Dedifferentiated amniotic fluid mesenchymal stem cell (primary cell): ENCODE measurements at regions not wholly inside any gene's neighbourhood (a gene's known extent, or its start where the extent isn't known, plus 50 kb on each side); places are given as distances from the start of the nearest gene placed in this dataset.
"Not testable (repeated sequence)": the region's sequence is repeated elsewhere in the genome, so short reads cannot be mapped to it uniquely, and the experiment has no call there.

Source experiments
- DNase-seq: peaks from one replicate; pipeline ENCODE4 v3.0.0-alpha.2; 2016; ENCODE audit errors: extremely low spot score

DNA sequence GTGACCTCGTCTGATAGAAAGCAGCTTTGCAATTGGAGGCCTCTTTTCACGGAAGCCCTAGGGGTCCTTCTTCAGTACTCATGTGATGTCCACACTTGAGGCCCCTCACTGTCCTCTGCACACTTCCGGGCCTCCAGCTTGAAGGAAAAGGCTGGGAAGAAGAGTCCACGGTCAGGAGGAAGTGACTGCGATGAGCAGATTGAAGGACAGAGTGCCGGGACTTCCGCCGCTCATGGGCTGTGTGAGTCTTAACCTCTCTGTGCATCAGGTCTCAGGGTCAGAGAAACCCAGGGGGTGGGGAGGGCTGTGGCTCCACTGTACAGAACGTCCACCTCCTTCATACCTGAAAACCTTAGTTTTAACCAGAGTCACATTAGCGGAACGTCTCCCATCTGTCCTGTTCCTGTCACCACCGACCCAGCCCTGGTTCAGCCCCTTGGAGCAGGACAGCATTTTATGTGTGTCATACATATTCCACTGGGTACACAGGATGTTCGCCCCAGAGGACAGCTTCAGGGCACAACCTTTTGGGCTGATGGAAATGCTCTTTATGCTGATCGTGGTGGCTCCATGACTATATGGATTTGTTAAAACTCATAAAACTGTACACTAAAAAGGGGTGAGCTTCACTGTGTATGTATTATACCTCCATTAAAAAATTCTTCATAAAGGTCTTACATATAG is 51.0 kb upstream of the SORCS2 start:
- no peak for DNase-seq

DNA sequence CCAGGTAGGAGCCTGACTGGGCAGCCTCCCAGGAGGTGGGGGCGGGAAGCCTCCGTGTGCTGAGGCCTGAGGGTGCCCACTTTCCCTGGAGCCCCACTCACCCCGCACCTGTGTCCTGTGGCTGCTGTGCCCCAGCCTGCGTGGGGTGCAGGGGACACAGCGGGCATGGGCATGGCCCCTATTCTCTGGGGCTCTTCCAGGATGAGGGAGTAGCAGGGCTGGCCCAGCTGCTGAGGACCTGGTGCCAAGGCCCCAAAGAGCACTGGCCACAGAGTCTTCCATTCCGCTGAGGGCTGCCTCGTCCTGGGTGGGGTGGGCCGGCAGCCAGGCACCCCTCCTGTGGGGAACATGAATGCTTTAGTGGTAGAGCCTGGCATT is 51.7 kb upstream of the SORCS2 start:
- no peak for DNase-seq

DNA sequence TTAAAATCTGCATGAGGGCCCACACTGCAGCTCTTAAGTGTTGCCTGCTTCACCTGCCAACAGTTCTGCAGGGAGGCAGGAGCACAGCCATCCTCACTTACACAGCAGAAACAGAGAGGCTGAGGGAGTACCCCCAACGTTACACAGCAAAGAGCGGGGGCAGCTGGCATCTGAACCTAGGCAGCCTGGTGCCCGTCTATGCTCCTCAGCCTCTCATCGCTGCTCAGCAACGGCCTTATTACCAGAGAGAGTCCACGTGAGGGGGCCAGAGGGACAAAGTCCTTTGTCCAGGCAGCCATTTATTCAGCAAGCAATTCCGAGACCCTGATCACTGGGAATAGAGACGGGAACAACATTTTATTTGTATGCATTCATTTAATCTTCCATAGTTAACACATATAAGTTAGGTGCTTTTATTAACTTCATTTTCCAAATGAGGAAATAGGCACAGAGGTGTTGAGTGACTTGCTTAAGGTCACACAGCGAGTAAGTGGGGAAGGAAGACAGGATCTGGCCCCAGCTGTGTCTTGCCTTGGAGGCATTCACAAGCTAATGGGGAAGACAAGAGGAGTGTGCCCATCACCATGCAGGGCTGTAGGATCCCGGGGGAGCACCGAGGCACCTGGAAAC is 52.2 kb upstream of the SORCS2 start:
- no peak for DNase-seq

DNA sequence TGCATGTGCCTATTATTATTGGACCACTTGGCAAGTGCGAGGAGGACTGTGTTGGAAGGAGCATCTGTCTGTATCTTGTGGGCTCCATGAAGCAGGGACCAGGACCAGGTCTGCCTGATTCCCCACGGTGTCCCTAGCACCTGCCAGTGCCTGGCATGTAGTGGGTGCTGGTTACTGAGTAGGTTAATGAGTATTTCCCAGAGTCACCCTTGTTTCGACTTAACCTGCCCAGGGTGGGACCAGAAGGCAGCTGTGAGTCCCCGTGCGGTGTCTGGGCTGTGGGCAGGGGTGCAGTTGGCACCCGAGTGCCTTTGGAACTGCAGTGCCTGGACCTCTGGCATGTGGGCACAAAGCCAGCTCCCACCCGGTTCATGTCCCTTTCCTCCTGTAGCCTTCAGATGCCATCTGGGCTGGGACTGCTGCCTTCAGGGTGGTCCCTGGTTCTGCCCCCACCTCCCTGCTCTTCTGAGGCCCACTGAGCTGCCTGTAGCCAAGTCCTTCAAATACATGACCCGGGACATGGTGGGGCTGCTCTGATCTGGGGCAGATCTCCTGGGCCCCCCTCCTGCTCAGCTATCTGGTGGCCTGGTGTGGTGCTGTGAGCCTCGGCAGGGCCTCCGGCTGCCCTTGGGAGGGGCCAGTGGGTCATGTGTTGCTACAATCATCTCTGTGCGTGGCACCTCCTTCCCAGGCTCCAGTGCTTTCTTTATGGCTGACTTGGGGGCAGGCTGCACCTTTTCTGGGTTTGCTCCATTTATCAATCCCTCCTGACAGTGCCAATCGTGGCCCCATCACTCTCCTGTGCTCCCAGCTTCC is 53.0 kb upstream of the SORCS2 start:
- no peak for DNase-seq

DNA sequence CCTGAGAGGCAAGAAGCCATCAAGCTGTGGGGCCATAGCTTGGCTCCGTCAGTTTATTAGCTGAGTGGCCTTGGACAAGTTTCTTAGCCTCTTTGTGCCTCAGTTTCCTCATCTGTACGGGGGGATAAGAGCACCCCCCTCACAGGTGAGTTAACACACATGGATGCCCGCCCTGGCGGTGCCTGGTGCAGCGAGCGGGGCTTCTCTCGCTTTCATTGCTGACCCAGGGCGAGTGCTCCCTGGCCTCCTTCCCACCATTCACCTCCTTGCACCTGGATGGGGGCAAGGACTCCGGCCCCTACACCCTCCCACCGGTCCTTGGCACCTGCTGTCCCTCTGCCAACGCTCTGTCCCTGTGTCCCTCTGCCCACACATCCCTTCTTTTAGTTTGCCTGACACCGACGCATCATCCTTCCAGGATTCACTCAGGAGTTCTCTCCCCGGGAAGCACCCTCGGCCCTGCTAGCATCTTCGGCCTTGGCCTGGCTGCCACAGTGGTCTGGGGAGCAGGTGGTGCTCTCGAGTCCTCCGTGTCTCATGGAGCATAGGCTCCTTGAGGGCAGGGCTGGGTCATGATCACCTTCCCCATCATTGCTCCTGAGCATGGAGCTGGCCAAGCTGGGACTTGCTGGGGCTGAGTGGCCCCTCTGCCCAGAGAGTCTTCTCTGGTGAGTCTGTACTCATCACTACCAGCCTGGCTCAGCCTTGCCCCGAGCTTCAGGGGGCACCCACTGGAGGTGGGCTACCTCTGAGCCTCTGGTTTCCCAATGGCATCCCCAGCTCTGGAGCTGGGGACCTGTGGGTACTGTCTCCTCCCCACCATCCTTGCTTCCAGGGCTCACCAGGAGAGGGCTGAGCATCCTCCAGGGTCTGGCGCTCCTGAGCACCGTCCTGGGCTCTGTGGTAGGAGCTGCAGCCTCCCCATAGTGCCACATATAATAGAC is 53.8 kb upstream of the SORCS2 start:
- DNase-seq, result no peak

DNA sequence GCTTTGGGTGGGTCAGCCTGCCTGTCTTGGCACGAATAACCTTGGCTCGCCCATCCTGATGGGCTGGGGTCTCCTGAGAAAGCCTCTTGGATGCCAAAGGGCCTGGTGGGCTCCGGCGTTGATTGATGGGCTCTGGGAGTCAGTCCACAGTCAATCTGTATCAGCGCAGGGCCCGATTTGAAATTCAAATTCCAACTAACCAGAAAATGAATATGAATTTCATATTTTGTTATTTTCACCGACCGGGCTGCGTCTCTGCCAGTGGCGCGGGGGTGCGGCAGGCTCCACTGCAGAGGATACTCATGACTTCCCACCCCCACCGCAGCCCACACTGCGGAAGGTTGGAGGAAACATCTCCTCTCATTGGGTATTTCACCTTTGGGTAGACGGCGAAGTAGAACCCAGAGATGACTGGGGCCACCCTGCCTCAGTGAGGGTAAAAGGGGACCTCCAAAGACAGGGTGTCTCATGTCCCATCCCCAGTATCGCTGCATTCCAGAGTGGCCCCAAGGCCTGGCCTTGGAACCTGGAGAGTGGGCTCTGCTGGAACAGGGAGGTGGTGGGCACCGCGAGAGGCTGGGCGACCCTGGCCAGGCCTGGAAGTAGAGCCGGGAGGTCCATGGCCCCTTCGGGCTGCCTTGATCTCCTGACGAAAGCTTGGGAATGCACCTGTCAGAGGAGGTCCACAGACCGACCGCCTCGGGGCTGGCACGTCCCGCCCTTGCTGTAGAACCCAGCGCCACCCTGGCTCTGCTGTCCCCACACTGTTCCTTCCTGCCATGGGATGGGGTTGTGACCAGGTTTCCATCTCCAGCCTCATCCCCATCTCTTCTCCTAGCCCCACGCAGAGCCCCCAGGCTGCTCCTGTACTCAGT is 54.8 kb upstream of the SORCS2 start:
- no peak for DNase-seq

DNA sequence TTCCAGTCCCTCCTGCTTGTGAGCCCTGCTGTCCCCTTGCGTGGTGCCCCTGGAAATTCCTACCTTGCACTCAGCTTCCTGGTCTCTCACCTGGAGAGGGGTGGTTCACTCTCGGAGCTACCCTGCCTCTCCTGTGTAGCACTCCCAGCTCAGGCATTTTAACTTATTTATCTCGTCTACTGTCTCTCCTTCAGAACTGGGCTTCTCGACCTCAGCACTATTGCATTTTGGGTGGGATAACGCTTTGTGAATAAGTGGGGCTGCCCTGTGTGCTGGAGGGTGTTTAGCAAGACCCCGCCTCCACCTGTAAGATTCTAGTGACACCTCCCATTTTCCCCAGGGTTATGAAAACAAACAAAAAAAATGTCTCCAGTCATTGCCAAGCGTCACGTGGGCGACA is 56.0 kb upstream of the SORCS2 start:
- DNase-seq, result no peak

DNA sequence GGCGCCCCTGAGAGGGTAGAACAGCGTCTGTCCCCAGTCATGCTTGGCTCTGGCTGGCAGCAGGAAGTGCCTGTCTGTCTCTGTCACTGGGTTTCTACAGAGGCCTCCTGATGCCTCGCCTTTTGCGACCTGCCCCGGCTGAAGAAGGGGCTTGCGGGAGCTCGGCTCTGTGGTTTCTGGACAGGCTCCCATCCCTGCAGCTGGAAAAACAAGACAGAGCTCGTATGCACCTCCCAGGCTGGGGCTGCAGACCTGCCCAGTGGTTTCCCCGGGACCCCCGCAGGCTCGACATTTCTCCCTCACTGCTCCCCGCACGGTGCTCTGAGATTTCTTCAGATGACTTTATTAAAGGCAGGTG is 57.0 kb upstream of the SORCS2 start:
- DNase-seq, result no peak

DNA sequence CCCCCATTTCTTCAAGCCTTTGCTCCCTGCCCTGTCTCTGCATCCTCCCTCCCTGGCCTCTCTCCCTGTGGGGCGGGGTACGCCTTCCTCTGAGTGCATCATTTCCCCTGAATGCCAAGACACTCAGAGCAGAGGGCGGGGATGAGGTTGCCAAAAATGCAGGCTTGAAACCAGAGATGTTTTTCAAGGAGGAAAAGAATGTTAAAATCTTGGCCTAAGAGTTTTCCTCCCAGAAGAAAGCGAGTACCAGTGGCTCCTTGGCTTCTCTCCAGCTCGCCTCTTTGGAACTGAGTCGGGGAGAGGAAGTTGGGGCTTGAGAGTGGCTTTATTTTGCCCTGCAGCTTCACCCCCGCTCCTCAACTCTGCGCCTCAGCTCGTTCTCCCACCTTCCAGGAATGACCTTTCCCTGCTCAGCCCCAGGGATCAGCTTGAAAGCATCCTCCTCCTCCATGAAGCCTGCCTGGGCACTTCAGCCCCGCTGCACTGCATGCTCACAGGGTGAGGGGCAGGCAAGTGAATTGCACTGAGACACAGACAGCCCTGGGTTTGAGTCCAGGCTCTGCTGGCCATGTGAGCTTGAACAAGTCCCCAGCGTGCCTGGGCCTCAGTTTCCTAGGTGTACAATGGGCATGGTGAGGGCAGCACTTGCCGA is 57.5 kb upstream of the SORCS2 start:
- peak; percentile 93 for DNase-seq

DNA sequence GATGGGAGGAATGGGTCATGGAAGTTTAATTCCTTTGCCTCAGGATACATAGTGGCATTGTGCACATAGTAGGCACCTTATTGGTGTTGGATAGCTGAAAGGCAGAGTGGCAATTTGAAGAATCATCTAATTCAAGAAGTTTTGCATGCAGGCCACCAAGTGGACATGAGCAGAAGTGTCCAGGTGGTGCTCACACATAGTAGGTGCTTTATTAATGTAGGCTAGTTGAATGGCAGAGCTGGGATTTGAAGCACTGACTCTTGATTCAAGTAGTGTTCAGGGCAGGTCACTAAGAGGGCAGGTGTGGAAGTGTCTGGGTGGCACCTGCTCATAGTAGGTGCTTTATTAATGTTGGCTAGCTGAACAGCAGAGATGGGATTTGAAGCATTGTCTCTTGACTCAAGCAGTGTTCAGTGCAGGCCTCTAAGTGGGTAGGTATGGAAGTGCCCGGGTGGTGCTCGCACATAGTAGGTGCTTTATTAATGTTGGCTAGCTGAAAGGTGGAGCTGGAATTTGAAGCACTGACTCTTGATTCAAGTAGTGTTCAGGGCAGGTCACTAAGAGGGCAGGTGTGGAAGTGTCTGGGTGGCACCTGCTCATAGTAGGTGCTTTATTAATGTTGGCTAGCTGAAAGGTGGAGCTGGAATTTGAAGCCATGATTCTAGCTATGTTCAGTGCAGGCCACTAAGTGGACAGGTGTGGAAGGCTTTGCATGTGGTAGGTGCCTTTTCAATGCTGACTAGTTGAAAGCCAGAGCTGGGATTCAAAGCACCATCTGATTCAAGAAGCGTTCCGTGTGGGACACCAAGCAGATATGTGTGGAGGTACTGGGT is 58.3 kb upstream of the SORCS2 start:
- not testable (repeated sequence) for DNase-seq

DNA sequence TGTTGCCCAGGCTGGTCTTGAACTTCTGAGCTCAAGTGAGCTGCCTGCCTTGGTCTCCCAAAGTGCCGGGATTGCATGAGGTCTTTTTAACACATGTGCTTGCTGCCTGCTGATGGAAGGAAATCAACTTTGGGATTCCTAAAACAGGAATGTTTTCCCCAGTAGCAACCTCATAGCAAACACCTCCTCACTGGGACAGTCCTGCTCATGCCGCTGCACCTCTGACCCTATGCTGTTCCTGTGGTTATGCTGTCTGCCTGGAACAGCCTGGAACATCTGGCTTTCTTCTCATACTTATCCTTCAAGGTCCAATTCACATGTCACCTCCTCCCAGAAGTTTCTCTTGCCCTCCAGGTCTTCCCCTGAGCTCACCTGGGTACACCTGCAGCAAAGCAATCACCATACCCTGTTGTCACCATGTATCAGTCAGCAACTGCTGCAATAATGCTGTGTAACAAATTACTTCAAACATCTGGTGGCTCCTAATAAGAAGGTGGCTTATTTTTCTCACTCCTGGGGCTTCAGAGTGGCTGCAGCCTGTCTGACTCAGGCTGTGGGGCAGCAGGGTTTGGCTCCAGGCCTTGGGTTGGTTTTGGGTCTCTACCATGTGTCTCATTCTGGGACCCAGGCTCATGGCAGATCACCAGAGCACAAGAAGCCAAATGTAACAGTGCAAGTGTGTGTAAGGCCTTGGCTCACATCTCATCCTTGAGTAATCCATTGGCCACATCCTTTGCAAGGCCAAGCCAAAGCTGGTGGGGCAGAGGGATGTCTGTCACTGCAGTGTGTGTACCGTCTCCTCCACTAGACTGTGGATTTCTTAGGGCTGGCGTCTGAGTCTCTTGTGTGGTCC is 59.4 kb upstream of the SORCS2 start:
- DNase-seq, result no peak

DNA sequence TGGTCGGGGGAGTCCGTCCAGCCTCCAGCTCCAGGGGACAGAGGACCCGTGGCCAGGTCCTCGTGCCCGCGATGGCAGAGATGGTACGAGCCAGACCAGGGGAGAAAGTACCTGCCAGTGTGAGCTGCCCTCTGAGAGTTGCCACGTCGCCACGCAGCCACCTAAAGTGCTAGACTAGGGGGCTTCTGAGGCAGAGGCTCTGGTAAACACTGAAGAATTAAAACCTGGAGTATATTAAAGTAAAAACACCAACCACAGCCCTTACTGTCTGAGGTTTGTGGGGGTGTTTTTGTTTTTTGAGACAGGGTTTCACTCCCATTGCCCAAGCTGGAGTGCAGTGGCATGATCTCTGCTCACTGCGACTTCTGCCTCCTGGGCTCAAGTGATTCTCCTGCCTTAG is 60.1 kb upstream of the SORCS2 start:
- DNase-seq, result no peak

DNA sequence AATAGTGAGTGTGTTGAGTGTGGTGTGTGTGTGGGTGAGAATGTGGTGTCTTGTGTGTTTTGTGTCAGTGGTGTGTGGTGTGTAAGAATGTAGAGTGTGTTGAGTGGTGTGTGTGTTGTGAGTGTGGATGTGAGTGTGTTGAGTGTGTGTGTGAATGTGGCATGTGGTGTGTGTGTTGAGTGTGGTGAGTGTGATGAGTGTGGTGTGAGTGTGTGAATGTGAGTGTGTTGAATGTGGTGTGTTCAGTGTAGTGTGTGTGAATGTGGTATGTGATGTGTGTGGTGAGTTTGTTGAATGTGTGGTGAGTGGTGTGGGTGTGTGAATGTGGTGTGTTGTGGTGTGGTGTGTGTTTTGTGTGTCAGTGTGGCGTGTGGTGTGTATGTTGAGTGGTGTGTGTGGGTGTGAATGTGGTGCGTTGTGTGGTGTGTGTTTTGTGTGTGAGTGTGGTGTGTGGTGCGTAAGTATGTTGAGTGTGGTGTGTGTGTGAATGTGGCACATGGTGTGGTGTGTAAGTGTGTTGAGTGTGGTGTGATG is 60.8 kb upstream of the SORCS2 start:
- no peak for DNase-seq

DNA sequence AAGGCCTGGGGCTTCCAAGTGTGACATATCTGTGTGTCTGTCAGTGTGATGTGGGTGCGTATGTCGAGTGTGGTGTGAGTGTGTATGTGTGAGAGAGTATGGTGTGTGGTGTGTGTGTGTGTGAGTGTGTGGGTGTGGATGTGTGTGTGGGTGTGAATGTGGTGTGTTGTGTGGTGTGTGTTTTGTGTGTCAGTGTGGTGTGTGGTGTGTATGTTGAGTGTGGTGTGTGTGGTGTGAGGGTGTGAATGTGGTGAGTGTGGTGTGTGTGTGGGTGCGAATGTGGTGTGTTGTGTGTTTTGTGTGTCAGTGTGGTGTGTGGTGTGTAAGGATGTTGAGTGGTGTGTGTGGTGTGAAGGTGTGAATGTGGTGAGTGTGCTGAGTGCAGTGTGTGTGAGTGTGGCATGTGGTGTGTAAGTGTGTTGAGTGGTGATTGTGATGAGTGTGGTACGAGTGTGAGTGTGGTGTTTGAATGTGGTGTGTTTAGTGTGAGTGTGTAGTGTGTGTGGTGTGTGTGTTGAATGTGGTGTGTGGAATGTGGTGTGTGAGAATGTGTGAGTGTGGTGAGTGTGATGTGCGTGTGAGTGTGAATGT is 61.6 kb upstream of the SORCS2 start:
- DNase-seq, result no peak

DNA sequence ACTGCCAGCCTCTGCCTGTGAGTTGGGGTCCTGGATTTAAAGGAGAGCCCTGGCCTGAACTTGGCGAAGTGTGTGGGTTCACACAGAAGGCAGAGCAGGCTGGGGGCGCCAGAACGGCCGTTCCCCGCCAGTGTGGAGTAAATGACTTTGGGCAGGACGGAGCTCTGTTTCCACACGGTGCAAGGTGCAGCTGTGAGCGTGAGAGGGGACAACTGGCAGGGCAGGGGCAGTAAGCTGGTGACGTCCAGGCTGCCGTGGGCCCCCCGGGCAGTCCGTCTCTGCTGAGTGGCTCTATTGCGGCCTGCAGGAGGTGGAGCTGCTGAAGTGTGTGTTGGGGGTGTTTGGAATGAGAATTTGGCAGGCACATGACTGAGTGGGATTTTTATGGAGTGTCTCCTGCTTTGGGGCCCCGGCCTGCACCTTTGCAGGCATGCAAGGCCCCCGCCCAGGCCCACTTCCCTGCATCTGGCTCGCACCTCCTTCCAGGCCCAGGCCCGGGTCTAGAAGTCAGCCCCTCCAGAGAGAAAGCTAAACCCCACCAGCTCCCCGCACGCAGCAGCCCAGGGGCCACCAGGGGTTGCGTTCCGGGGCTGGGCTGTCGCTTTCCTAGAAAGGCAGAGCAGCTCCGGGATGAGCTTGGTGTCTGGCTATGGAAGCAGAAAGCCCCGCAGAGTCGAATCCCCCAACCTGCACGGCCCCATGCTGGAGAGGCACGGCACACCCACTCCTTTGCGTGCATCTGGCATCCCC is 62.2 kb upstream of the GRPEL1 start:
- DNase-seq, result no peak

DNA sequence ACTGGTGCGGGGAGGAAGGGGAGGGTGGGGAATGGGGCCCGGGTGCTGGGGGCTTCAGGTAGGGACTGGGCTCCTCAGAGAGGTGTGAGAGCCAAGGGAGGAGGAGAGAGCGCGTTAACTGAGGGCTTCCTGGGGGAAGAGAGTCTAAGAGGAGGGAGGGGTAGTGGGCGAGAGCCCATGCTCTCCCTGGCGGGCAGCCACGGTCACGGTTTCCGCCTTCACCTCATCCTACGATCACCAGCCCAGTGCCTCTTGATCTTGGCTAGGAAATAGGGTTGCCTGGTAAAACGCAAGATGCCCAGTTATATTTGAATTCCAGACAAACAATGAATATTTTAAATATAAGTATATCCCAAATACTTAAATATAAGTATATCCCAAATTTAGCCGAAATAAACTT is 60.8 kb upstream of the GRPEL1 start:
- no peak for DNase-seq

DNA sequence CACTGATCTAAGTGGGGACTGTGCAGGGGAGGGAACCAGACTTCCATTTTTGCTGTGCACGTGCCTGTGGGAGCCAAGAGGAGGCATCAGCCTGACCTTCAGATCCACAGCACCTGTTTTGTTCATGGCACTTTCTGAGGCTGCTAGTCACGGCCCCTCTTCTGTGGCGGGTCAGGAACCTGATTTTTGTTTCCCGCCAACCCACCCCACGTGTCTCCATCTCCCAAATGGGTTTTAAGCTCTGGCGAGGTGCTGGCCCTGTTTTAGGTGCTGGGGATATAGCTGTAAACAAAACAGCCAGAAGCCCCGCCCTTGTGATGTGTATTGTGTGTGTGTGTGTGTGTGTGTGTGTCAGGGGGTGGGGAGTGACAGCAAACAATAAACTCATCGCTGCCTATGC is 60.4 kb upstream of the GRPEL1 start:
- DNase-seq, result no peak
